GM21526 (cell line): ENCODE measurements at regions not wholly inside any gene's neighbourhood (a gene's known extent, or its start where the extent isn't known, plus 50 kb on each side); places are given as distances from the start of the nearest gene placed in this dataset.

ENCODE experiments used
- ATAC-seq: cut with Tn5 transposase; IDR thresholded peaks from one replicate; pipeline ENCODE4 v1.9.1; 2021; ENCODE audit warnings: moderate library complexity; ENCODE audit not compliant: unreplicated experiment, low FRiP score

DNA sequence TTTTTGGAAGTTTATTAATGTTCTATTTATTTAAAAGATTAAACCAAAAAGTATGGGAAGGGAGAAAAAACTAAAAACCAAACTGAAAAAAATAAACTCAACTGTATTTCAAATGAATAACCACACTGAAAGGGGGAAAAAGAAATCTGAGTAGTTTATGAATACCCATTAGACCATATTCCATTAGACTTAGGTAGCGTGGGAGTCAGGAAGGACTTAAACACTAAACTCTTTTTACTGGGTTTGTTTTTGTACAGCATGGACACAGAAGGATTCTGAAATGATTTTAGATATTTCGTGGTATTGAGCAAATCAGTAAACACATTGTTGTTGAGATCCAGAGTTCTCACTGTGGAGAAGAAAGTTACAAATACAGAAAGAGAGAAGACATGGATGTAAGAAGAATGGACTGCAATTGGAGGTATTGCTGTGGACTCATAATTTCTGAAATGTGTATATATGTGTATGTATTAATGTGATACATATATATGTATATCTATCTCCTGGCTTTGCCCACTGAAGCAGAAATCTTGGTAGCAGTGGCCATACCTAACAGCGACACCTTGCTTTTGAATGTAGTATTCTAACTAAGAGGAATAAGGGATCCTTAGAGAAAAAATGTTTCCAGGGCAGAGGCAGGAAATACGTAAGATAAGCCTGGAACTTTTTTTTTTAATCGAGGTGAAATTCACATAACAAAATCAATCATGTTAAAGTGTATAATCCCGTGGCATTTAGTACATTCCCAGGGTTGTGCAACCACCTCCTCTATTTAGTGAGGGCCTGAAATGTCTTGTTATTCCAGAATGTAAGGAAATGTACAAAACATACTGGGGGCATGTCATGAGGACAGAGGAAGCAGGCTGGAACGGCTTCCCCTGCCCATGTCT, 228.8 kb downstream of the SMARCA2 start:
- no peak for ATAC-seq

DNA sequence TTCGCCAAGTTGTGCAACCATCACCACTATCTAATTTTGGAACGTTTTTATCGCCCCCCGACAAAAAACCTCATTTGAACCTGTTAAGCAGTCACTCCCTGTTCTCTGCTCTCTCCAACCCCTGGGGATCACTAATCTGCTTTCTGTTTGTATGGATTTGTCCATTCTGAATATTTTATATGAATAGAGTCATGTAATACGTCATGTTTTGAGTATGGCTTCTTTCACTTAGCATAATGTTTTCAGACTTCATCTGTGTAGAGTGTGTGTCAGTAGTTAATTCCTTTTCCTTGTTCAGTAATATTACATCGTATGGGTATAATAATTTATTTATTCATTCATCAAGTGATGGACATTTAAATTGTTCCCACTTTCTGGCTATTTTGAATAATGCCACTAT, 232.2 kb downstream of the SMARCA2 start:
- ATAC-seq: no peak

DNA sequence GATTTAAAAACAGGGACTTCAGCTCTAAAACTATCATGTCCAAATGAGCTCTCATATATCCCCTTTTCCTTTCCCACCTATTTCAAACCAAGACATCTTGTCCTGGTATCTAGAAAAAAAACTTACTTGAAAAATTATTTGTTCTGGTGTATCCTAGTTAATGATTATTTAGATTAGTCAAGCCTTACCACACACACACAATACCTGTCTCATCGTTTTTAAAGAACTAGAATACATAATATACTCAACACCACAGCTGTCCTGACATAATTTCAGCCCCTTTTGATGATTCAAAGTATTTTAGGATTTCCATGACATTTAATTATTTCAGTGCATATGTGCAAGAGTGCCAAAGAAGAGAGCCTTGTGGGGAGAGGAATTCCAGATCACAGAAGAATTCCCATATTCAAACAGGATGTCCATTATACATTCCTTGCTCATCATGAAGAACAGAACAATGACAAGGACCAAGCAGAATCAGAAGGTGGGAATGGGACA, 233.7 kb downstream of the SMARCA2 start:
- no peak for ATAC-seq

DNA sequence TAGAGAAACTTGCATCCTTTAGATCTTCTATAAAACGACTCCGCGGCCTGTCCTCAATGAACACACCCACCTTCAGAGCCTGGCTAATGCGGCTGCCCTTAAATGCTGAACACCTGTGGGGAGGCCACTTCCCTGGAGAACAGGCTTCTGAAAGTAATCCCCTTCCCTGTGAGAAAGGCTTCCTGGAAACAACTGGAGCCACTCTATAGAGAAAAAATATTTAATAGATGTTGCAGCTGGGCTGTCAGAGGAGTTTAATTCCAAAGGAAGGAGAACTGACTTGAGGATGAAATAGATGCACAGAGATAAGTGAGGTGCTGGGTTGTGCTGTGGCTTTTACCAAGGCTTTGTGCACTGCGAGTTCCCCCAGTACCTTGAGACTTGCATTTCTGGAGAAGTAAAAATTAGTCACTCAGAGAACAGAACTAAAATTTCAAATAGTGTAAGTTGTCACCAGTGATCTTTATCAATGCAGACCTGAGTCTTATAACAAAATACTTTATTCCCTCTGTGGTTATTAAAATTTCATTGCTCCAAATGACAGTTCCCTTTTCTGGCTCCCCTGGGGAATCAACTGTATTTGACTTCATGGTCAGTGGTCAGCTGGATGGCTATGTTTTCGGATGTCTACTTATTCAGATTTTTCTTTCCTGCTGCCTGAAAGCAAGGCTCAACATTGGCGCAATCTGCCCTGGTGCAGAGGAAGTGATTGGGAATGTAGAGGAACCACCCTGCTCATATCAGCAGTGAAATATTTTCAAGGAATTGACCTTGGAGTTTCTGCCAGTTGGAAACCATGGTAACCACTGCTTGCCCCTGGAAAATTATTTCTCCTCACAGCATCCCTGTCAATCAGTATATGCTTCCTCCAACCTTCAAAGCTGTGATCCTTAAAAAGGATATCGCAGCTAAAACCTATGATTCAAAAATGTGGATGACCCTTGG, 238.8 kb downstream of the SMARCA2 start:
- no peak for ATAC-seq

DNA sequence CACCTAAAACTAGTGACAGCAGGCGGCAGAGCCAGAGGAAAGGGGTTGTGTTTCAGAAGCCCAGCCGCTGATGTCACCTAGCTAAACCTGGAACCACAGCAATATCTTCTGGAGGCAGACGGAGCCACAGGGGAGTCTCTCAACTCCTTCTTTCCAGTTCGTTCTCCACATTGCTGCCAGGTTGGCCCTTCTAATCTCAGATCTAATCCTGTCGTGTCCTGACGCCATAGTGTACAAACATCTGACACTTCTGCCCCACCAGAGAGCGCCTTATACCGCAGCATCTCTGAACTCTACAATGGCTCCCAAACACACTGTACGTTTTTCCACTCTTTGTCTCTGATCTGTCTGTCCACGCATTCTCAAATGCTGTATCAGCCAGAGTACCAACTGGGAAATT, 240.0 kb downstream of the SMARCA2 start:
- ATAC-seq: no peak

DNA sequence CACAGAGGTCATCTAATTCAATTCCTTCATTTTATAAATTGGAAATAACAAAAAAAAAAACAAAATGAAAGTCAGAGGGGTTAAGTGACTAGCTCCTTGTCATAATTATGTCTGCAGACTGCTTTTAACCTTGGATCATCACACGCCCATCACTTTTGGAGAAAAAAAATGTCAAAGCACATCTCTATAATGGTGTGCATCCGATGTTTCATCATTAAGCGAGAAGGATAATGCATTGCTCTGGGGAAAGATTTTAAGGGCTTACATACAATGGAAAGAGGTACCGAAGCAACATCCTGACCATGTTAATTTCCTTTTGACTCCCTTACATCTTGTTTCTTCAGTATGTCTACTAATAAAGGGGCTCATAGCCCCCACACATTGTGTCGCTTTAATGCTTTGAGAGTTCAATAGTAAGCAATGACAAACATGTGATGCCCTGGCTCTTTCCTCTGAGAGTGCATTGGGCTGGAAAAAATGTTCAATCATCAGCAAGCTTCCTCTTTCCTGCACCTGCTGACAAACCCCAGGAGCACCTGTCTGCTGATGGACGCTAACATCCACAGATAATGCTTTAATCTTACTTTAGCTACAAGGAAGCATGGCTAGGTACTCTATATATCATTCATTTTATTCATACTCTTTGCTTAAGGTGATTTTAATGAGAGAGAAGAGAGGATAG, 242.2 kb downstream of the SMARCA2 start:
- no peak for ATAC-seq

DNA sequence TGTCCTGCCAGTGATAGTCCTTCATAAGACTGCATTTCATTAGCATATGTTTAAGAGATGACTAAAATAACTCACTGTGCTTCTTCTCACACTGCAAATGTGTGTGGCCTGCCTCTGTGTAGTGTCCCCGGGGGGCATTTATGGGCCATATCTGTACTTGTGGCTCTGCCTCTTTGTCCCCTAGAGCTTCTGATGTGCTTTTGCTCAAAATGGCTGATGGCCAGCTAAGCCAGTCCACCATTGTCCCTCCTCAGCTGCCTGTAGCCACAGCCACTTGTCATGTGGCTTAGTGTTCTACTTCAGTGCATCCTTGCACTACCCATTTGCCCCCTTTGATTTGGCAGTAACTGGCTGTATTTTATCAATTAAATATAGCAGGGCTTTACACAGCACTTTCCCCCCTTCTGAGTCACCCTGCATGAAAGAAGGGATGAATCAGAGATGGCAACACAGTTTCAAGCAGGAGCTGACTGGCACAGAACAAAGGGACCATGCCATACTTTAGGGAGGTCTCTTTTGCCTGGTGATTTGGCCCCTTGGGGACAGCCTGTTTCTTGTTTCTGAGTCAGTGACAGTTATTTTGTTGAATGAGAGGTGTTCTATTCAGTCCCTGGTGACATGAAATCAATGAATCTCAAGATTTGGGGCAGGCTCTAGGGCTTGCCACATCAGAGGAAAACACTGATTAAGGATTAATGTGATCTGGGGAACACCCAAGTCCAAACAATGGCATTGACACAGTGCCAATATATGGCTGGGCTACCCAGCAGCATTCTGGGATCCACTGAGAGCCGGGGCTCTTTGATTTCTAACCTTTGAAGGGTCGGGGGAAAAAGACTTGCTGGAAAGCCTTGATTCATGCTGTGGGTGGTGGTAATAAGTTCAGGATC, 245.5 kb downstream of the SMARCA2 start:
- no peak for ATAC-seq

DNA sequence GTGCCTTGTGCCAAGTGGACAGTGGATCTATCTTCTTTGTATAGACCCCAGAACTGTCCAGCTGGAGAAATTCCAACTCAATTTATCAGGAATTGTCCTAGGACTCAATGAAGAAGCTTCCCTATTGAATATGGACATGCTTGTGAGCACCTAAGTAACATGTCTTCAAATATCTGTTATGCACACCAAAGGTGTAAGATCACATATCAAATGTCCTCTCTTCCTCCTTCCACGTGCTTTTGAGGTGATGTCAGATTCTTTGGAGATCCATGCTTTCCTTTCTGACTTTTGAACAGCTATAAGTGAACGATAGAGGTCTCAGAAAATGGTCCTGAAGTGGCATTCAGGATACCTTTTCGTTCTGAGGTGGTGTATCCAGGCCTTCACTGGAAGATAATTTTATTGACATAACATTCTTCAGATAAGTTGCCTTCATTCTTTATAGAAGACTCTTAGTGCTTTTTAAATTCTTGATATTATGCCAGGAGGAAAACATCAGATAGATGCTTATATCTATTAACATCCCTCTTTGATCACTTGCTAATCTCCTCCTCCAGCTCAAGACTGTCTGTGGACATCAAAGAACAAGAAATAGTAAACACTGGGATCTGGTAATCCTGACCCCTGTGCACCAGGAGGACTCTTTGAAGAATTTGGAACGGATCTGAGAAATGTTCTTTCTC, 246.4 kb downstream of the SMARCA2 start:
- no peak for ATAC-seq

DNA sequence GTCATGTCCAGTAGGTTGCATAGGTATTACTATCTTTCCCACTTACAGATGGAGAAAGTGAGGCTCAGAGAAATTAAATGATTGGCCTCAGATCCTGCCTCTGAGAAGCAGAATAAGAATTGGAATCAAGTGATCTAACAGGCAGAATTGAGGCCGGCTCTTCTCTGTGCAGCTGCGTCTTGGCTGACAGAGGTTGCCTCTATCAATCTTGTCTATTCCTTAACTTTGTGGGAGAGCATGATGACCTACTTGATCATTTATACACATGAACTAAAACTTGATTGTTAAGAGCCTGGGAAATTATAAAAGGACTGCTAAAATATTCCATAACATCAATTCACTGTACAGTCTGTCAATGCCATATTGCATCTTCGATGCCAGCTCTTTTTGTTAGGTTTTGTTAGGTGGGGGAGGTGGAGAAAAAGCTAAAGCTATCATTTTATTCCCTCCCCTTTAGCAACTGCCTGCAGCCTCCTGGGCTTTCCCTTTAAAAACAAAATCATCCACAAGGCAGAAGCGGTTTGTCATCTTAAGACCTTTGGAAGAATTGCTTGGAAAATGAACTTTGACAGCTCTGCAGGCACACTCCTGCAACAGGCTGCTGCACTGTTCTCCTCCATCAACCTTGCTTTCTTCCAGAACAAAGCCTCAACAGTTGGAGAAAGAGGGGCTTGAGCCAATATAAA, 247.4 kb downstream of the SMARCA2 start:
- ATAC-seq: no peak

DNA sequence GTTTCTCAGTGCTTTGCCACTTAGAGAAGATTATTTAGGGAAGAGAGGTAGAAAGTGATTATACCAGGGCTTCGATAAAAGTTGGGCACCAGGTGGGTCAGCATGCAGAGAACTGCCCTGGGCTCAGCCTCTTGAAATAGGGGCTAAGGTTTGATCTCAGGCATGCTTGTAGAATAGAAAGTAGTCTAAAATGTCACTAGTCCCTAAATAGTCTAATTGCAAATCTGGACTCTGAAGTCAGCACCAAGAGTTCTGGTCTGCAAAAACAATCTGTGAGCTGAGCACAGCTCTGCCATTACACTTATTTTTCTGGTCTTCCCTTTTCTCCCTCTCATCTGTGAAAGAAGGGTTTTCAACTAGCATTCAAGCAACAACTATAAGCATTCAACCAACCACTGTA, 248.0 kb downstream of the SMARCA2 start:
- no peak for ATAC-seq

DNA sequence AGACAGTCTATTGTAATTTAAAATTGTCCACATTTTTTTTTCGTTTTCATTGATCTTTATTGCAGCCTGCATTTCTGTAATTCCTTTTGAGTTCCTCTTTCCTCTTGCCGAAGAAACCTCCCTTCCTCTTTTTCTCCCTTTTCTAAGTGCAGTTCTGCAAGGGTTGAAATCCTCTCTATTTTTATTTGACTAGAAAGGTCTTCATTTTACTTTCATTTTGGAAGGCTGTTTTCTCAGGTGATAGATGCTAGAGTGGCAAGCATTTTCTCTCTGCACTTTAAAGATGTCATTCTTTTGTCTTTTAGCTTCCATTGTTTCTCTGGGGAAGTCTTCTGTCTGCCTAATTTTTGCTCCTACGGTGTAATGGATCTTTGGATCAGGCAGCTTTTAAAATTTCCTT, 248.5 kb downstream of the SMARCA2 start:
- no peak for ATAC-seq

DNA sequence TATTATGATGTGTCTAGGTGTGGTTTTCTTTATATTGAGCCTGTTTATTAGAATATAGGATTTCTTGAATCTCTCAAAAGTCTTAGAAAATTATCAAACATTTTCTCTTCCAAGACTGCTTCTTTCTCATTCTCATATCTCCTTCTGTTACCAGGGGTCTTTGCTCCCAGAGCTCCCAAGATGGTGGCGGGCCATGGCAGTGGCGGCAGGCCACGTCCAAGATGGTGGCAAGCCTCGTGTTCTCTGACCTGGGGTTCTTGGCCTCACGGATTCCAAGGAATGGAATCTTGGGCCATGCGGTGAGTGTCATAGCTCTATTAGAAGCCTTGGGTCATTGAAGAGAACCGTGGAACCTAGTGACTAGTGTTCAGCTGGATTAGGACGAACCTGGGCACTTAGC, 248.9 kb downstream of the SMARCA2 start:
- ATAC-seq: no peak

DNA sequence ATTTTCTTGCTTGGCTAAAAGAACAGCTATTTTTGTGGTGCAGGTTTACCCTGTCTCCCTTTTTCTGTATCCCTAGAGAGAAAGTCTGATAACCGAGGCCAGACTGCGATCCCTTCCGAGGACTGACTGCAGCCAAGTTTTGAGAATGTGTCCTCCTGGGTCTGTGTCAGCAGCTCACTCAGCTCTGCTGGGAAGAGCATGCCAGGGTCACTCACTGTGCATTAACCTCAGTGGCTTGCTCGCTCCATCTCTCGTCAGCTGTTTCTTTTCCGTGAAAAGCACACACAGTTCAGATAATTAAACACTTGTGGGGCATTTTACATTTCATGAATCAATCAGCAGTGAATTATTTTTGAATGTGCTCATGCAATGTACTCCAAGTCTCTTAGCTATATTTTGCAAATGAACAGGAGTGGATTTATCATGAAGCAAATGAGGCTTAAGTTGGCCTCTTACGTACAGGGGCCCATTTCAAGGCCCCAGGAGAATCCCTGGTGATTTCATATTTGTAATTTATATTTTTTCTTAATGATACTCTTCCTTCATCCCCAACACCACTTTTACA, 252.1 kb downstream of the SMARCA2 start:
- no peak for ATAC-seq

DNA sequence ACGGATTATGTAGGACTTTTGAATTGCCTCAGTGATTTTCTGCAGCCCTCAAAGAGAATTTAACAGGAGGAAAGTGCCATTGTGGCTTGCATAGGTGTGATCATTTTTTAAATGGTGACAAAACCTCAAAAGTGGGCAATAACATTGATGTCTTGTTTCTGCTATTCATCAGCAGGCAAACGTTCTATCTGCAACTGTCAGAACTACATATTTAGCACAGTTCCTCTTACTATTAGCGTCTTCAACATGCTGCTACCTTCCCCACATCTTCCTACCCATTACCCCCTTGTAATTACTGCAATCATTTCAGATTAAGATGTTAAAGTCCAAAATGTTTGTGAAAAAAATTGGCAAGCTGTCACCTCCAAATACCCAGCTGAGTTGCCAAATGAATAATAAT, 254.6 kb downstream of the SMARCA2 start:
- ATAC-seq: no peak

DNA sequence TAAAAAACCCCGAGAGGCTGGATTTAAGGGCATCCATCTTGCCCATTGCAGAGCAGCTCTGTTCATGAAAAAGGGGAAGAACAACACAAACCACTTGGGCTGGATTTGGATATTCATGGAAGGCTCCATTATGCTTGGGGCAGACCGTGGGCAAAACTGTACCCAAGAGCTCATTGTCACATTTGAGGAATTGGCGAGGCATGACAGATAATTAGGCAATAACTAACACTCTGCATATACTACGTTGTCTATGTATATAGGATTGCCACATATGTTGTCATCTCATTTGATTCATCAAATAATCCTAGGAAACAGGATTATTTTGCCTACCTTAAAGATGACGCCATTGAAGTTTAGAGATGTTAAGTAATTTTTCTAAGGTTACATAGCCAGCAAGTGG, 255.4 kb downstream of the SMARCA2 start:
- no peak for ATAC-seq

DNA sequence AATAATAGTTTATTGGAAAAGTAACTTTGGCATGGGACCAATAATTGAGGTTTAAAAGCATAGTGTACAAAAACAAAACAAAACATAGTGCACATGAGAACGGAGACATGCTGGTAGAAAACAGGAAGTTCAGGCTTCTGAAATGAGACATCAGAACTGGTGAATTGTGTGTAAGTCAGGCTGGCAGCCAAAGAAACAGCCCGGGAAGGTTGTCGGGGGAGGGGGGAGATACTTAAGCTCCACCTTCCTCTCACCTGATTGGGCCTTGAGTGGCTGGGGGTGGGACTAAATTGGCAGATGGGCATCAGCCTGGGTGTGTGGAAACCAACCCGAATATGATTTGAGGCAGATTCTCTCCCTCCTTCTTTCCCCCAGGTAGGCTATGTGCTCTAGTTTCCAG, 256.3 kb downstream of the SMARCA2 start:
- ATAC-seq: peak; percentile 82

DNA sequence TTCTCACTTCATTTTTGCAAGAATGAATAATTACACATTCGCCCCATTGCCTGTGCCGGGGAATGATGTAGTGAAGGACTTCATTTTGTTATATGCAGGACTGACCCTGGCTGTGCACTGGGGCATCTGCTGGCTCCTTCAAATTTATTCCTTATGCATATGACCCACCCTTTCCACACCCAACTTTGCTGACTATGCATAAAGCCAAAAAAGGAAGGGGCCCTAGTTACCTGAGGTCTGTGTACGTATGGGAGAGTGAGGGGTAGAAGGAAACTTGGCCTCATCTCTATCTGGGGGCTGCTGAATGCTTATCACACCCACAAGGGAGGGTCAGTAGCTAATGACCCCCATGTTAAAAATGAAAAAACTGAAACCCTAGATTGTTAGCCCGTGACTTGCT, 259.6 kb downstream of the SMARCA2 start:
- ATAC-seq: no peak

DNA sequence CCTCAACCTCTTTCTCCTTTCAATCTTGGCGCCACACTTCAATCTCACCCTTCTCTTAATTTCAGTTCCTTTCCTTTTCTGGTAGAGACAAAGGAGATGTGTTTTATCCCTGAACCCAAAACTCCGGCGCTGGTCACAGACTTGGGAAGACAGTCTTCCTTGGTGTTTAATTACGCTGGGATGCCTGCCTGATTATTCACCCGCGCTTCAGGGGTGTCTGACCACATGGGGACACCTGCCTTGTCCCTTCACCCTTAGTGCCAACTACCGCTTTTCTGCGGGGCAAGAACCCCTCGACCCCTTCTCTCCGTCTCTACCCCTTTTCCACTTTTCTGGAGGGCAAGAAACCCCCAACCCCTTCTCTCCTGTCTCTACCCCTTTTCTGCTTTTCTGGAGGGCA, 261.1 kb downstream of the SMARCA2 start:
- no peak for ATAC-seq
